Ovary (tissue), 7 donors: ENCODE measurements at regions not wholly inside any gene's neighbourhood (a gene's known extent, or its start where the extent isn't known, plus 50 kb on each side); places are given as distances from the start of the nearest gene placed in this dataset.

Experiments used
- DNase-seq, 5 donors: peaks; one replicate each; pipeline ENCODE4 v3.0.0-alpha.2; 2019 to 2020
- H3K27ac ChIP-seq, 2 donors: fragments of 200-600 bp; one replicate each; pipeline versions ENCODE4 v1.5.1 to v1.8.0; 2019 to 2022
- H3K27me3 ChIP-seq: fragments of 200-600 bp; one replicate; pipeline ENCODE4 v1.8.0; 2022
- H3K36me3 ChIP-seq: fragments of 200-600 bp; sonication (generic); one replicate; pipeline ENCODE4 v1.5.1; 2019
- H3K4me1 ChIP-seq: one replicate; pipeline ENCODE4 v1.8.1; 2013; ENCODE audit warnings: mild to moderate bottlenecking, moderate library complexity; ENCODE audit not compliant: insufficient read depth
- H3K4me3 ChIP-seq: fragments of 200-600 bp; sonication (generic); one replicate; pipeline ENCODE4 v1.5.1; 2017
- H3K9me3 ChIP-seq, 2 donors: fragments of 200-600 bp in 1 of 2; sonication (generic) in 1 of 2; one replicate each; pipeline versions ENCODE4 v1.5.1 to v1.8.1; 2013 to 2019; ENCODE audit warnings: mild to moderate bottlenecking in 1 of 2, moderate library complexity in 1 of 2
- EP300 ChIP-seq: sonication (generic); formaldehyde crosslinking; IDR thresholded peaks from one replicate; pipeline ENCODE4 v1.6.1; 2017; ENCODE audit warnings: antibody characterized with exemption
- POLR2A ChIP-seq: fragments of 450-650 bp; IDR thresholded peaks from one replicate; pipeline ENCODE4 v1.6.1; 2017; ENCODE audit warnings: antibody characterized with exemption, mild to moderate bottlenecking, moderate library complexity
- WGBS, 3 donors: extraction: QIAGEN DNeasy Blood & Tissue Kit in 1 of 3; methylation state at CpG; one replicate each; pipeline versions ENCODE4 v1.1.5 to v1.1.7; 2013 to 2017; 5-methylcytosine and 5-hydroxymethylcytosine counted together
- intact Hi-C, 4 donors: fragments of 100-400 bp; cut with DNase I; formaldehyde crosslinking; loops; one replicate each; pipeline versions ENCODE4 v1.11.0 to v1.15.1; 2022 to 2023
- TF ChIP-seq, protein P1 (sequence below), 3 donors: fragments of 450-650 bp in 2 of 3; fragments of 200-600 bp in 1 of 3; IDR thresholded peaks; one replicate each; pipeline versions ENCODE4 v1.5.1 to v1.8.0; 2016 to 2022; ENCODE audit warnings: antibody characterized with exemption in 3 of 3, mild to moderate bottlenecking in 1 of 3
- donor health status: DM: no; HTN: no; CAD: no; lungs with moderate emphysema.
- donor health status: DM: no; HTN: no; CAD: no.
- donor health status: Bipolar disorder and iron deficiency.
- donor health status: DM: no; HTN: no; CAD: no.
- donor health status: DM: yes; HTN: yes; CAD: no.

DNA sequence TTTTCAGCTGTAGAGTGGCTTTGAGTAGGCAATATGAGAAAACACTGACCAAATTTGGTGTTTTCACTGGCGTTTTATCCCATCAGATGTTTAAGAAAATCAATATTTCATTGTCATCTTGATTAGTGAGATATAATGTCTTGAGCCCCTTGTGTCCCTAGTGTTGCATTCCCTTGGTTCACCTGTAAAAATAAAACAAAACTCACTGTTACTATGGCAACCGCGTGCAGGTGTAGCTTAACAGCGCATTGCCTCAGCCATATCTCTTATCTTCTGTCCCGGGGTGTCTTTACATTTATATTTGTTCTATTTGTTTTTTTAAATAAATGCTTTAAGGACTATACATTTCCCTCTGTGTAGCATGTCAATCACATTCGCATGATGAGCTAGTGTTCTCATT lies 551.6 kb downstream of the ZIC1 start:
- TF ChIP-seq POLR2A (no peak), EP300 (no peak)
- TF ChIP-seq, protein P1, sequence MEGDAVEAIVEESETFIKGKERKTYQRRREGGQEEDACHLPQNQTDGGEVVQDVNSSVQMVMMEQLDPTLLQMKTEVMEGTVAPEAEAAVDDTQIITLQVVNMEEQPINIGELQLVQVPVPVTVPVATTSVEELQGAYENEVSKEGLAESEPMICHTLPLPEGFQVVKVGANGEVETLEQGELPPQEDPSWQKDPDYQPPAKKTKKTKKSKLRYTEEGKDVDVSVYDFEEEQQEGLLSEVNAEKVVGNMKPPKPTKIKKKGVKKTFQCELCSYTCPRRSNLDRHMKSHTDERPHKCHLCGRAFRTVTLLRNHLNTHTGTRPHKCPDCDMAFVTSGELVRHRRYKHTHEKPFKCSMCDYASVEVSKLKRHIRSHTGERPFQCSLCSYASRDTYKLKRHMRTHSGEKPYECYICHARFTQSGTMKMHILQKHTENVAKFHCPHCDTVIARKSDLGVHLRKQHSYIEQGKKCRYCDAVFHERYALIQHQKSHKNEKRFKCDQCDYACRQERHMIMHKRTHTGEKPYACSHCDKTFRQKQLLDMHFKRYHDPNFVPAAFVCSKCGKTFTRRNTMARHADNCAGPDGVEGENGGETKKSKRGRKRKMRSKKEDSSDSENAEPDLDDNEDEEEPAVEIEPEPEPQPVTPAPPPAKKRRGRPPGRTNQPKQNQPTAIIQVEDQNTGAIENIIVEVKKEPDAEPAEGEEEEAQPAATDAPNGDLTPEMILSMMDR (IDR thresholded peaks at IDR 0.05), result no peak
- H3K27me3 ChIP-seq, result no peaks in the 10 kb centered on the region
- DNase-seq, result no peak
- intact Hi-C loops, result no loop called here
- H3K27ac ChIP-seq, result no peak overlapping the region
- H3K4me3 ChIP-seq, result no peak overlapping the region
- WGBS, 3 donors, result 77 to 83% (median 81%) methylated on average over 6 of the region's 6 CpGs
- no peaks in the 10 kb centered on the region for H3K4me1 ChIP-seq
- no peaks in the 10 kb centered on the region for H3K9me3 ChIP-seq
- no peaks in the 10 kb centered on the region for H3K36me3 ChIP-seq

DNA sequence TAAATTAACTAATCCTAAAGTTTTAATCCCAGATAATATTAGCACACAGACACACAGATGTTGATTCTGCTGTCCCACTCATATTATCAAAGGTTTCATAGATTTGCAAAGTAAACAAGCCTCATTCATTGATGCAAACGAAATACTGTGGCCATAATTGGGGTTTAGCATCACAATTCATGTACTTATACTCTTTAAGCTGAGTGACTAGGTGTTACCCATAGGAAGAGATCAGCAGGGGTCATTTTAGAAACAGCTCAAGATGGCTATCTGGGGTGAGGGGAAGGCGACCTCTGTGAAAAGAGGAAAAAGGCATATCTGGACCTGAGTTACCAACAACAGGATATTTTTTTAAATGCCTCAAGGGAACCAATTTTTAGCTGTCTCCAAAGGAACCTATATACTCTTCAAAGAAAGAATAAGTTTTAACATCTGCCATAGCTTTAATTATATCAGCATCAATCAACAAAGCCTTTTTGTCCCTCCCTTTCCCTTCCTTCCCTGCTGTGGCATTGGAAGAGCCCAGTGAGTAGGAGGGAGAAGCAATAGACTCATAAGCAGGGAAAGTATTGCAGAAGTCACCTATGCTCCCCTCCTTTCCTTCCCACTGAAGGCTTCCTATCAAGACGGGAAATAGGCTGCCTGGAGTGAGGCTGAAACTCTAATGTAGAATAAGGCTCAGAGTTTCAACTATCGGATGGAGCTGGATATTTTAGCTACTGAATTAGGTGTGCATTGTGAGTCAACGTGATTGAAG lies 553.4 kb downstream of the ZIC1 start:
- no peaks in the 10 kb centered on the region for H3K36me3 ChIP-seq
- no peaks in the 10 kb centered on the region for H3K27me3 ChIP-seq
- H3K4me3 ChIP-seq, result no peak overlapping the region
- no peak for DNase-seq
- H3K27ac ChIP-seq, result no peak overlapping the region
- no peaks in the 10 kb centered on the region for H3K9me3 ChIP-seq
- intact Hi-C loops, result no loop called here
- TF ChIP-seq, protein P1 (IDR thresholded peaks at IDR 0.05), result no peak
- no peak for TF ChIP-seq POLR2A
- no peak for TF ChIP-seq EP300
- no peaks in the 10 kb centered on the region for H3K4me1 ChIP-seq
- WGBS, 3 donors, result 63 to 69% (median 66%) methylated on average over 5 of the region's 5 CpGs

DNA sequence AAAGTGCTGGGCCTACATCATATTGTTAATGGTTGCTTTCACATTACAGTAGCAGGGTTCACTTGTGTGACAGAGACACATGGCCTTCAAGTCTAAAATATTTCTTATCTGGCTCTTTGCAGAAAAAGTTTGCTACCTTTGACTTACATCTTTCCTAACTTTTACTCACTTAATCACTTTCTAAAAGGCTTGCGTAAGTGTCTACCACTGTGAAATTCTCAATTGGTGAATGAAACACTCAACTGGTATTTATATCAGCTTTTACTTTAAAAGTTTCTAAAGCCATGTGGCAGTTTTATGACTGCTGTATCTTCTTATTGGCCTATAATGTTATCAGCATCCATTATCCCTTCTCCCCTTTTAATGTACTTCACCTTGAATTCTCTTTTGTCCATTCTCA lies 554.5 kb downstream of the ZIC1 start:
- Histone ChIP-seq H3K4me3 (no peak overlapping the region), H3K27ac (no peak overlapping the region), H3K36me3 (no peaks in the 10 kb centered on the region), H3K4me1 (no peaks in the 10 kb centered on the region), H3K27me3 (no peaks in the 10 kb centered on the region), H3K9me3 (no peaks in the 10 kb centered on the region)
- 89 to 94% (median 92%) methylated on average over 1 of the region's 1 CpG for WGBS, 3 donors
- TF ChIP-seq, protein P1 (IDR thresholded peaks at IDR 0.05), result no peak
- no peak for TF ChIP-seq POLR2A
- no peak for TF ChIP-seq EP300
- no peak for DNase-seq
- intact Hi-C loops, result no loop called here

DNA sequence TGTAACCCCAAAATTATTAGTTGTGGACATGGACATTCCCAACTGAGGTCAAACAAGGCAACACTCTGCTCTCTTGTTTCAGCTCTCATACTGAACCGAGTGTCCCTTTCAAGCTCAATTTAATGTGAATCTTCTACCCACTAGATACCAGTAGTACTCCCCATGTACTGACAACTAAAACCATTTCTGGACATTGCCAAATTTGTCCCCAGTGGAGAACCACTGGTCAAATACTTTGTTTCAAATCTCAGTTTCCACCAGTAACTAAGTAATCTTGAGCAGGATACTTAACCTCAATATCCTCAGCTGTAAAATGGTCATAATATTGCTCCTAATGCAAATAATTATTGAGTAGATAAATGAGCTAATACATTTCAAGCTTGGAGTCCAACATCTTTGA lies 566.0 kb downstream of the ZIC1 start:
- intact Hi-C loops, result no loop called here
- no peaks in the 10 kb centered on the region for H3K27me3 ChIP-seq
- H3K9me3 ChIP-seq, result no peaks in the 10 kb centered on the region
- H3K36me3 ChIP-seq, result no peaks in the 10 kb centered on the region
- TF ChIP-seq POLR2A (no peak), EP300 (no peak)
- TF ChIP-seq, protein P1 (IDR thresholded peaks at IDR 0.05), result no peak
- DNase-seq, result no peak
- H3K27ac ChIP-seq, result no peak overlapping the region
- 76 to 87% (median 86%) methylated on average over 1 of the region's 1 CpG for WGBS, 3 donors
- H3K4me1 ChIP-seq, result no peaks in the 10 kb centered on the region
- H3K4me3 ChIP-seq, result no peak overlapping the region
